OCI-LY3 (cell line): ENCODE measurements at regions not wholly inside any gene's neighbourhood (a gene's known extent, or its start where the extent isn't known, plus 50 kb on each side); places are given as distances from the start of the nearest gene placed in this dataset.

Experiments used
- EZH2phosphoT487 ChIP-seq: fragments of 200-600 bp; shearing (Covaris generic); IDR thresholded peaks from 2 replicates; pipeline ENCODE4 v1.6.1; 2018; ENCODE audit warnings: antibody characterized with exemption, mixed run types, low read depth
- TF ChIP-seq, protein P1 (sequence below): fragments of 200-600, 300-600 bp; sonication (generic); IDR thresholded peaks from 2 replicates; pipeline ENCODE4 v1.5.1; 2014; ENCODE audit warnings: antibody characterized with exemption, low read length, low read depth

DNA sequence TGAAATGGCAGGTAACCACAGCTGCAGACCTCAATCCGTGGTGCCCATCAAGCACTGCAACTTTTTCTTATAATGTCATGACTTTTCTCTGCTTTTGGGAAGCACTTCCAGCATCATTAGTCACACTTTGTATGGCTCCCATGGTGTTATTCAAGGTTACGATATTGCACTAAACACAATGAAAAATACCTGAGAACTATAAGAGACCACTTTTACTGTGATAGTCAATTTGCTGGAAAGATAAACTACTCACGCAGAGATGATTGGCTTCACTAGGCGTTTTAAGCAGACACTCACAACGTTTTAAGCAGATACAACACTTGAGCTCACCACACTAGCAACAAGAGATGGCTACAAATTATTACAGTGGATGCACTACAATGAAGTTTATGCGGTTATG is 103.2 kb upstream of the CHRM3 start:
- TF ChIP-seq, protein P1, sequence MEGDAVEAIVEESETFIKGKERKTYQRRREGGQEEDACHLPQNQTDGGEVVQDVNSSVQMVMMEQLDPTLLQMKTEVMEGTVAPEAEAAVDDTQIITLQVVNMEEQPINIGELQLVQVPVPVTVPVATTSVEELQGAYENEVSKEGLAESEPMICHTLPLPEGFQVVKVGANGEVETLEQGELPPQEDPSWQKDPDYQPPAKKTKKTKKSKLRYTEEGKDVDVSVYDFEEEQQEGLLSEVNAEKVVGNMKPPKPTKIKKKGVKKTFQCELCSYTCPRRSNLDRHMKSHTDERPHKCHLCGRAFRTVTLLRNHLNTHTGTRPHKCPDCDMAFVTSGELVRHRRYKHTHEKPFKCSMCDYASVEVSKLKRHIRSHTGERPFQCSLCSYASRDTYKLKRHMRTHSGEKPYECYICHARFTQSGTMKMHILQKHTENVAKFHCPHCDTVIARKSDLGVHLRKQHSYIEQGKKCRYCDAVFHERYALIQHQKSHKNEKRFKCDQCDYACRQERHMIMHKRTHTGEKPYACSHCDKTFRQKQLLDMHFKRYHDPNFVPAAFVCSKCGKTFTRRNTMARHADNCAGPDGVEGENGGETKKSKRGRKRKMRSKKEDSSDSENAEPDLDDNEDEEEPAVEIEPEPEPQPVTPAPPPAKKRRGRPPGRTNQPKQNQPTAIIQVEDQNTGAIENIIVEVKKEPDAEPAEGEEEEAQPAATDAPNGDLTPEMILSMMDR = no peak
- no peak for TF ChIP-seq EZH2phosphoT487
